IMR-90 (cell line): ENCODE measurements at regions not wholly inside any gene's neighbourhood (a gene's known extent, or its start where the extent isn't known, plus 50 kb on each side); places are given as distances from the start of the nearest gene placed in this dataset.

ENCODE experiments used
- ATAC-seq: fragments of 200-7000 bp; cut with Tn5 transposase; 2 replicates; pipeline ENCODE4 v1.9.1; 2020; ENCODE audit warnings: low read depth, mild to moderate bottlenecking, moderate library complexity
- BruUV-seq: library from RNA; stranded (reverse); fragments of 400-500 nt; replicated peaks from 2 replicates; lab custom pipeline; 2021; lab: Mats Ljungman, UMichigan
- CTCF ChIA-PET: fragments of 300-600 bp; formaldehyde crosslinking; extraction: SDS; loops from one replicate; lab custom pipeline; 2021; ENCODE audit warnings: antibody characterized with exemption; lab: Yijun Ruan, JAX
- POLR2A ChIA-PET: fragments of 300-600 bp; sonication (Branson Sonifier 250); formaldehyde crosslinking; loops from one replicate; lab custom pipeline; 2022; ENCODE audit warnings: antibody characterized with exemption; ENCODE audit not compliant: unreplicated experiment; lab: Charles Lee
- DNase-seq: peaks from one replicate; pipeline ENCODE4 v3.0.0; 2013
- H2AFZ ChIP-seq: replicated peaks from 2 replicates; pipeline ENCODE3; 2013; ENCODE audit warnings: low read length, mild to moderate bottlenecking; ENCODE audit not compliant: poor library complexity
- H2AK5ac ChIP-seq: 2 replicates; pipeline ENCODE4 v1.6.1; 2013; ENCODE audit warnings: low read depth, low read length, inconsistent platforms
- H2AK9ac ChIP-seq: replicated peaks from 2 replicates; pipeline ENCODE3; 2013; ENCODE audit warnings: mild to moderate bottlenecking, low read depth, low read length, moderate library complexity; ENCODE audit not compliant: poor library complexity
- H2BK120ac ChIP-seq: 2 replicates; pipeline ENCODE4 v1.6.1; 2013; ENCODE audit warnings: low read depth, low read length, inconsistent platforms
- H2BK15ac ChIP-seq: 3 replicates; pipeline ENCODE4 v1.6.1; 2013; ENCODE audit warnings: low read depth, low read length, inconsistent platforms
- H2BK20ac ChIP-seq: 2 replicates; pipeline ENCODE4 v1.6.1; 2013; ENCODE audit warnings: low read depth, mild to moderate bottlenecking, inconsistent platforms, low read length, moderate library complexity
- H2BK5ac ChIP-seq: 2 replicates; pipeline ENCODE4 v1.6.1; 2013; ENCODE audit warnings: mild to moderate bottlenecking, low read depth, low read length, inconsistent platforms; ENCODE audit not compliant: poor library complexity, severe bottlenecking
- H3K14ac ChIP-seq: replicated peaks from 2 replicates; pipeline ENCODE4 v1.6.1; 2013; ENCODE audit warnings: low read depth, low read length, inconsistent platforms
- H3K18ac ChIP-seq: 2 replicates; pipeline ENCODE4 v1.6.1; 2013; ENCODE audit warnings: low read depth, low read length, control low read depth
- H3K23ac ChIP-seq: 2 replicates; pipeline ENCODE4 v1.6.1; 2013; ENCODE audit warnings: low read depth, low read length, inconsistent platforms
- H3K27ac ChIP-seq: 2 replicates; pipeline ENCODE4 v1.5.1; 2013; ENCODE audit warnings: mild to moderate bottlenecking, control low read depth, low read length; ENCODE audit not compliant: insufficient read depth
- H3K27me3 ChIP-seq: 2 replicates; pipeline ENCODE4 v1.6.1; 2013; ENCODE audit warnings: low read length; ENCODE audit not compliant: control insufficient read depth, insufficient read depth
- H3K36me3 ChIP-seq: 2 replicates; pipeline ENCODE4 v1.6.1; 2013; ENCODE audit warnings: low read length, mixed read lengths; ENCODE audit not compliant: control insufficient read depth, insufficient read depth
- H3K4ac ChIP-seq: 2 replicates; pipeline ENCODE4 v1.6.1; 2013; ENCODE audit warnings: low read depth, low read length, inconsistent platforms
- H3K4me1 ChIP-seq: 2 replicates; pipeline ENCODE4 v1.6.1; 2013; ENCODE audit warnings: low read length, mixed read lengths; ENCODE audit not compliant: control insufficient read depth, insufficient read depth
- H3K4me2 ChIP-seq: 2 replicates; pipeline ENCODE4 v1.6.1; 2013; ENCODE audit warnings: low read depth, mild to moderate bottlenecking, control low read depth, low read length, moderate library complexity
- H3K4me3 ChIP-seq: 2 replicates; pipeline ENCODE4 v1.5.1; 2013; ENCODE audit warnings: low read depth, mild to moderate bottlenecking, control low read depth, low read length, moderate library complexity; ENCODE audit not compliant: insufficient read depth
- H3K56ac ChIP-seq: 2 replicates; pipeline ENCODE4 v1.6.1; 2013; ENCODE audit warnings: low read length, inconsistent platforms; ENCODE audit not compliant: insufficient read depth; ENCODE audit errors: extremely low read depth
- H3K79me1 ChIP-seq, 2 experiments: 2 replicates each; pipeline ENCODE4 v1.6.1; 2013; ENCODE audit warnings: low read length in 2 of 2, inconsistent platforms in 1 of 2, low read depth in 1 of 2
- H3K9ac ChIP-seq: 2 replicates; pipeline ENCODE4 v1.6.1; 2013; ENCODE audit warnings: low read depth, low read length, control low read depth
- H3K9me1 ChIP-seq: 2 replicates; pipeline ENCODE4 v1.6.1; 2013; ENCODE audit warnings: low read length, inconsistent platforms; ENCODE audit not compliant: insufficient read depth
- H3K9me3 ChIP-seq: 2 replicates; pipeline ENCODE4 v1.6.1; 2013; ENCODE audit warnings: low read length; ENCODE audit not compliant: control insufficient read depth, insufficient read depth
- H4K20me1 ChIP-seq: 2 replicates; pipeline ENCODE4 v1.6.1; 2013; ENCODE audit warnings: low read length, inconsistent platforms; ENCODE audit not compliant: insufficient read depth
- H4K5ac ChIP-seq: 2 replicates; pipeline ENCODE4 v1.6.1; 2013; ENCODE audit warnings: mild to moderate bottlenecking, low read depth, low read length, control low read depth
- H4K8ac ChIP-seq, 2 experiments: 2 replicates each; pipeline ENCODE4 v1.6.1; 2013; ENCODE audit warnings: low read depth in 2 of 2, low read length in 2 of 2, control low read depth in 1 of 2, inconsistent platforms in 1 of 2
- H4K91ac ChIP-seq: 2 replicates; pipeline ENCODE4 v1.6.1; 2013; ENCODE audit warnings: low read depth, low read length, inconsistent platforms; ENCODE audit not compliant: insufficient read depth
- BHLHE40 ChIP-seq: fragments of 150-350 bp; IDR thresholded peaks from 2 replicates; pipeline ENCODE4 v1.6.1; 2016; ENCODE audit warnings: mild to moderate bottlenecking, low read depth, low read length
- CHD1 ChIP-seq: IDR thresholded peaks from 2 replicates; pipeline ENCODE4 v1.6.1; 2012; ENCODE audit warnings: low read depth, low read length, improper control_type of control experiment
- CTCF ChIP-seq: conservative IDR thresholded peaks from 2 replicates; pipeline ENCODE4 v1.5.1; 2012; ENCODE audit warnings: mild to moderate bottlenecking, low read depth, low read length, improper control_type of control experiment
- MAFK ChIP-seq: IDR thresholded peaks from 2 replicates; pipeline ENCODE4 v1.6.1; 2012; ENCODE audit warnings: low read depth, low read length, improper control_type of control experiment
- NFE2L2 ChIP-seq: fragments of 150-350 bp; IDR thresholded peaks from 2 replicates; pipeline ENCODE4 v1.6.1; 2016; ENCODE audit warnings: low read depth, mild to moderate bottlenecking, low read length
- SMC3 ChIP-seq: fragments of 150-350 bp; IDR thresholded peaks from 2 replicates; pipeline ENCODE4 v1.6.1; 2016; ENCODE audit warnings: low read depth, mild to moderate bottlenecking, antibody characterized with exemption, low read length, moderate library complexity
- USF2 ChIP-seq: fragments of 150-350 bp; IDR thresholded peaks from 2 replicates; pipeline ENCODE4 v1.6.1; 2017; ENCODE audit warnings: mild to moderate bottlenecking, antibody characterized with exemption, low read length, low read depth
- WGBS, 2 experiments: methylation state at CpG; one replicate each; pipeline versions ENCODE4 v1.1.5 to v1.1.7; 2013; ENCODE audit warnings: missing lambda C conversion rate in 2 of 2; ENCODE audit not compliant: insufficient read length in 1 of 2; ENCODE audit errors: extremely low coverage in 2 of 2; 5-methylcytosine and 5-hydroxymethylcytosine counted together
- dilution Hi-C: fragments of 300-500 bp; cut with HindIII; formaldehyde crosslinking; loops from one replicate; pipeline ENCODE4 v1.14.3; 2018; ENCODE audit warnings: low sequenced_read_pairs; ENCODE audit not compliant: unreplicated experiment
- in situ Hi-C: fragments of 300-500 bp; cut with MboI; formaldehyde crosslinking; loops from 3 replicates; pipeline ENCODE4 v1.14.3; 2019; ENCODE audit warnings: low sequenced_read_pairs, inconsistent platforms, mixed read lengths
- intact Hi-C: fragments of 100-400 bp; cut with micrococcal nuclease; formaldehyde crosslinking; loops from 2 replicates; pipeline ENCODE4 v1.10.0; 2022

GRCh38 chr2:191578031-191578430, 99.9 kb upstream of the NABP1 start:
- H4K8ac ChIP-seq = no peak overlapping the region
- TF ChIP-seq CHD1 (no peak), MAFK (no peak), BHLHE40 (no peak), NFE2L2 (no peak), SMC3 (no peak), USF2 (no peak), CTCF (no peak)
- no peak overlapping the region for H2AFZ ChIP-seq
- H4K20me1 ChIP-seq = no peaks in the 10 kb centered on the region
- H4K5ac ChIP-seq = no peak overlapping the region
- ChIA-PET CTCF (no interaction called here), POLR2A (no interaction called here)
- no peak overlapping the region for H2AK9ac ChIP-seq
- H3K4ac ChIP-seq = no peak overlapping the region
- no peak overlapping the region for H3K4me3 ChIP-seq
- no peaks in the 10 kb centered on the region for H3K9me3 ChIP-seq
- H3K23ac ChIP-seq = no peak overlapping the region
- no peak overlapping the region for H3K4me2 ChIP-seq
- no peaks in the 10 kb centered on the region for H3K27me3 ChIP-seq
- H2BK20ac ChIP-seq = no peak overlapping the region
- H3K27ac ChIP-seq = no peak overlapping the region
- no peaks in the 10 kb centered on the region for H3K79me1 ChIP-seq
- ATAC-seq (no peak), DNase-seq (no peak)
- intact Hi-C loops = no loop called here
- H2BK5ac ChIP-seq = no peak overlapping the region
- H3K14ac ChIP-seq = no peak overlapping the region
- no CpG with 5 or more reads among the region's 3 CpGs for WGBS, 2 experiments
- no peak overlapping the region for H2BK15ac ChIP-seq
- dilution Hi-C loops = no loop called here
- H3K18ac ChIP-seq = no peak overlapping the region
- no TSS peak for BruUV-seq
- no peak overlapping the region for H2BK120ac ChIP-seq
- no peak overlapping the region for H3K56ac ChIP-seq
- H3K4me1 ChIP-seq = no peaks in the 10 kb centered on the region
- in situ Hi-C loops = no loop called here
- no peak overlapping the region for H3K9ac ChIP-seq
- no peak overlapping the region for H2AK5ac ChIP-seq
- H3K36me3 ChIP-seq = no peaks in the 10 kb centered on the region
- H4K91ac ChIP-seq = no peak overlapping the region
- H3K9me1 ChIP-seq = peaks cover 3% of the 10 kb centered on the region; the same call in 1 of the 2 replicates
